HCT116 (cell line): ENCODE measurements at regions not wholly inside any gene's neighbourhood (a gene's known extent, or its start where the extent isn't known, plus 50 kb on each side); places are given as distances from the start of the nearest gene placed in this dataset.

Source experiments
- ATAC-seq: fragments of 200-7000 bp; cut with Tn5 transposase; 2 replicates; pipeline ENCODE4 v1.9.1; 2020; ENCODE audit warnings: mild to moderate bottlenecking, moderate library complexity
- BruUV-seq: library from RNA; stranded (reverse); fragments of 400-500 nt; replicated peaks from 2 replicates; lab custom pipeline; 2021; lab: Mats Ljungman, UMichigan
- CTCF ChIA-PET: fragments of 300-600 bp; sonication (Branson Sonifier 250); formaldehyde crosslinking; loops from one replicate; lab custom pipeline; 2021; ENCODE audit warnings: antibody characterized with exemption; lab: Charles Lee
- POLR2A ChIA-PET: fragments of 300-600, 350-600 bp; sonication (Branson Sonifier 250); formaldehyde crosslinking; loops from one replicate; lab custom pipeline; 2021; ENCODE audit warnings: antibody characterized with exemption; lab: Charles Lee
- RAD21 ChIA-PET, 2 experiments: fragments of 300-600 bp; sonication (Branson Sonifier 250); formaldehyde crosslinking; loops; one replicate each; lab custom pipeline; 2023; ENCODE audit warnings: low total read pairs in 2 of 2; ENCODE audit not compliant: uncharacterized antibody in 2 of 2, unreplicated experiment in 2 of 2, low non-redundant PET in 1 of 2; lab: Charles Lee
- DNase-seq: peaks from one replicate; pipeline ENCODE4 v3.0.0-alpha.2; 2010; ENCODE audit warnings: low read depth, low spot score
- H2AFZ ChIP-seq: fragments of 200-600 bp; shearing (Covaris generic), sonication (generic); 2 replicates; pipeline ENCODE4 v1.6.1; 2017; ENCODE audit warnings: low read depth, mixed run types, mixed read lengths, antibody characterized with exemption, low read length; ENCODE audit not compliant: poor library complexity, severe bottlenecking
- H3K27ac ChIP-seq: 2 replicates; pipeline ENCODE4 v1.5.1; 2012; ENCODE audit warnings: low read depth, low read length
- H3K27me3 ChIP-seq: fragments of 200-600 bp; sonication (generic); 2 replicates; pipeline ENCODE4 v1.6.1; 2016; ENCODE audit warnings: mixed run types, low read length, mixed read lengths; ENCODE audit not compliant: insufficient read depth
- H3K36me3 ChIP-seq, 2 experiments: fragments of 200-500 bp in 1 of 2; fragments of 200-600 bp in 1 of 2; sonication (Bioruptor generic) in 1 of 2; sonication (generic) in 1 of 2; 2 replicates each; pipeline versions ENCODE4 v1.5.1 to v1.6.1; 2014 to 2016; ENCODE audit warnings: low read length in 2 of 2, inconsistent platforms in 1 of 2, mixed read lengths in 1 of 2, mixed run types in 1 of 2; ENCODE audit not compliant: insufficient read depth in 2 of 2, control insufficient read depth in 1 of 2
- H3K4me1 ChIP-seq, 2 experiments: fragments of 200-600 bp in 1 of 2; sonication (generic) in 1 of 2; 2 replicates each; pipeline versions ENCODE4 v1.5.1 to v1.6.1; 2012 to 2017; ENCODE audit warnings: low read length in 2 of 2, inconsistent platforms in 1 of 2, mild to moderate bottlenecking in 1 of 2, mixed read lengths in 1 of 2, mixed run types in 1 of 2, moderate library complexity in 1 of 2; ENCODE audit not compliant: insufficient read depth in 2 of 2, control insufficient read depth in 1 of 2
- H3K4me2 ChIP-seq: fragments of 200-600 bp; sonication (generic); 2 replicates; pipeline ENCODE4 v1.6.1; 2017; ENCODE audit warnings: mixed run types, low read length, mixed read lengths
- H3K4me3 ChIP-seq, 2 experiments: fragments of 200-600 bp in 1 of 2; sonication (generic) in 1 of 2; replicated peaks in 1 of 2; 2 replicates each; pipeline ENCODE4 v1.5.1; 2011 to 2016; ENCODE audit warnings: low read length in 2 of 2, control low read depth in 1 of 2, low read depth in 1 of 2, mild to moderate bottlenecking in 1 of 2, mixed read lengths in 1 of 2, mixed run types in 1 of 2
- H3K79me2 ChIP-seq: fragments of 200-600 bp; sonication (generic); 2 replicates; pipeline ENCODE4 v1.6.1; 2017; ENCODE audit warnings: mild to moderate bottlenecking, mixed run types, low read length, moderate library complexity, mixed read lengths; ENCODE audit not compliant: insufficient read depth
- H3K9ac ChIP-seq: fragments of 200-600 bp; sonication (generic); 2 replicates; pipeline ENCODE4 v1.6.1; 2016; ENCODE audit warnings: low read length, mixed read lengths
- H3K9me2 ChIP-seq: fragments of 200-600 bp; sonication (generic), shearing (Covaris generic); 2 replicates; pipeline ENCODE4 v1.6.1; 2017; ENCODE audit warnings: mixed run types, mild to moderate bottlenecking, moderate library complexity; ENCODE audit not compliant: insufficient read depth
- H3K9me3 ChIP-seq, 2 experiments: fragments of 200-500 bp in 1 of 2; fragments of 200-600 bp in 1 of 2; sonication (Bioruptor generic) in 1 of 2; sonication (generic) in 1 of 2; 2 replicates each; pipeline ENCODE4 v1.6.1; 2014 to 2017; ENCODE audit warnings: low read length in 2 of 2, mixed read lengths in 2 of 2, inconsistent platforms in 1 of 2, low read depth in 1 of 2, mild to moderate bottlenecking in 1 of 2, mixed run types in 1 of 2, moderate library complexity in 1 of 2; ENCODE audit not compliant: control insufficient read depth in 1 of 2, insufficient read depth in 1 of 2
- H4K20me1 ChIP-seq: fragments of 200-600 bp; sonication (generic), shearing (Covaris generic); 2 replicates; pipeline ENCODE4 v1.6.1; 2017; ENCODE audit warnings: mixed run types, mild to moderate bottlenecking, moderate library complexity; ENCODE audit not compliant: insufficient read depth
- CEBPB ChIP-seq: IDR thresholded peaks from 2 replicates; pipeline ENCODE4 v1.6.1; 2012; ENCODE audit warnings: low read depth
- EGR1 ChIP-seq: IDR thresholded peaks from 2 replicates; pipeline ENCODE4 v1.6.1; 2012; ENCODE audit warnings: low read depth
- EZH2 ChIP-seq: fragments of 200-600 bp; sonication (generic); IDR thresholded peaks from 2 replicates; pipeline ENCODE4 v1.6.1; 2017; ENCODE audit warnings: antibody characterized with exemption, mixed run types
- EZH2phosphoT487 ChIP-seq: fragments of 200-600 bp; IDR thresholded peaks from 2 replicates; pipeline ENCODE4 v1.6.1; 2018; ENCODE audit warnings: antibody characterized with exemption, borderline replicate concordance
- FOSL1 ChIP-seq: IDR thresholded peaks from 2 replicates; pipeline ENCODE4 v1.6.1; 2012; ENCODE audit warnings: low read depth
- JUND ChIP-seq: IDR thresholded peaks from 2 replicates; pipeline ENCODE4 v1.6.1; 2012
- POLR2AphosphoS5 ChIP-seq: IDR thresholded peaks from 2 replicates; pipeline ENCODE4 v1.6.1; 2011; ENCODE audit warnings: mild to moderate bottlenecking, low read depth, low read length, moderate library complexity
- RAD21 ChIP-seq: IDR thresholded peaks from 2 replicates; pipeline ENCODE4 v1.6.1; 2012; ENCODE audit warnings: low read depth, mild to moderate bottlenecking
- SP1 ChIP-seq: IDR thresholded peaks from 2 replicates; pipeline ENCODE4 v1.6.1; 2012; ENCODE audit warnings: low read depth
- TCF7L2 ChIP-seq: IDR thresholded peaks from 2 replicates; pipeline ENCODE4 v1.7.0; 2011; ENCODE audit warnings: borderline replicate concordance, inconsistent platforms; ENCODE audit not compliant: insufficient read depth, insufficient read length; ENCODE audit errors: extremely low read depth
- intact Hi-C: fragments of 100-400 bp; cut with micrococcal nuclease; formaldehyde crosslinking; loops from 2 replicates; pipeline ENCODE4 v1.10.0; 2022
- TF ChIP-seq, protein P1 (sequence below): IDR thresholded peaks from 2 replicates; pipeline ENCODE4 v1.6.1; 2012; ENCODE audit warnings: low read depth

DNA sequence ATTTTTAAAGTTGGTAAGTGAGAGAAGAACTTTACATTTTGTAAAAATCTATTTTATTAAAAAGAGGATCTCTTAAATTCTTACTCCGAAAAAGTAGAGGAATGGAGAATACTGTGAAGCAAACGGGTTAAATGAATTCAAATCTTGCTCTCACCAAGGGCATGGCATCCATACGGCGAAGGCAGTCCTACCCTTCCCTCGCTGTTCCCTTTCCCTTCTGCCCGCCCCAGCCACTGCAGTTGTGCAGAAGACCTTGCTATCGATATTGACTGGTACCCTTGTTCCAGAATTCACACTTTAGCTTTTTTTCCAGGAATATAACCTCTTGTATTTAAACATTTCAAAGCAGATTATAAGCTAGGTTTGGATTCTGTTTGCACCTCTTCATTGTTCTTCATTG is 239.5 kb downstream of the ZPLD1 start:
- no peak overlapping the region for H3K9ac ChIP-seq
- ChIA-PET POLR2A (no interaction called here), RAD21 (interaction anchor here in 1 of 2 experiments (1.2 to 1.4 kb wide), 2 partner anchors 65 to 67 kb away, joined by 4 to 5 read pairs; no protein-coding TSS in a partner anchor), CTCF (interaction anchor here (1.2 to 3.9 kb wide), 8 partner anchors 9 to 617 kb away, joined by 4 to 52 read pairs (median 8); no protein-coding TSS in a partner anchor)
- H3K4me2 ChIP-seq, result no peak overlapping the region
- BruUV-seq, result no TSS peak
- H3K27me3 ChIP-seq, result no peaks in the 10 kb centered on the region
- peak overlapping the region; percentile 80 for H2AFZ ChIP-seq
- no peak overlapping the region for H3K4me3 ChIP-seq
- H3K9me3 ChIP-seq, result no peaks in the 10 kb centered on the region
- ATAC-seq (no peak), DNase-seq (no peak)
- no peaks in the 10 kb centered on the region for H4K20me1 ChIP-seq
- H3K27ac ChIP-seq, result no peak overlapping the region
- intact Hi-C loops, result loop anchor here (10.0 kb wide), 2 partner anchors 441 to 621 kb away; no protein-coding TSS in a partner anchor
- H3K79me2 ChIP-seq, result no peaks in the 10 kb centered on the region
- no peaks in the 10 kb centered on the region for H3K36me3 ChIP-seq
- no peaks in the 10 kb centered on the region for H3K9me2 ChIP-seq
- H3K4me1 ChIP-seq, result peaks cover 0 to 4% of the 10 kb centered on the region in 2 experiments; a peak in 1 of 4 replicates
- TF ChIP-seq EZH2phosphoT487 (no peak), EZH2 (no peak), TCF7L2 (no peak), JUND (no peak), CEBPB (no peak), POLR2AphosphoS5 (no peak), EGR1 (no peak), FOSL1 (no peak), SP1 (no peak), RAD21 (no peak)
- TF ChIP-seq, protein P1, sequence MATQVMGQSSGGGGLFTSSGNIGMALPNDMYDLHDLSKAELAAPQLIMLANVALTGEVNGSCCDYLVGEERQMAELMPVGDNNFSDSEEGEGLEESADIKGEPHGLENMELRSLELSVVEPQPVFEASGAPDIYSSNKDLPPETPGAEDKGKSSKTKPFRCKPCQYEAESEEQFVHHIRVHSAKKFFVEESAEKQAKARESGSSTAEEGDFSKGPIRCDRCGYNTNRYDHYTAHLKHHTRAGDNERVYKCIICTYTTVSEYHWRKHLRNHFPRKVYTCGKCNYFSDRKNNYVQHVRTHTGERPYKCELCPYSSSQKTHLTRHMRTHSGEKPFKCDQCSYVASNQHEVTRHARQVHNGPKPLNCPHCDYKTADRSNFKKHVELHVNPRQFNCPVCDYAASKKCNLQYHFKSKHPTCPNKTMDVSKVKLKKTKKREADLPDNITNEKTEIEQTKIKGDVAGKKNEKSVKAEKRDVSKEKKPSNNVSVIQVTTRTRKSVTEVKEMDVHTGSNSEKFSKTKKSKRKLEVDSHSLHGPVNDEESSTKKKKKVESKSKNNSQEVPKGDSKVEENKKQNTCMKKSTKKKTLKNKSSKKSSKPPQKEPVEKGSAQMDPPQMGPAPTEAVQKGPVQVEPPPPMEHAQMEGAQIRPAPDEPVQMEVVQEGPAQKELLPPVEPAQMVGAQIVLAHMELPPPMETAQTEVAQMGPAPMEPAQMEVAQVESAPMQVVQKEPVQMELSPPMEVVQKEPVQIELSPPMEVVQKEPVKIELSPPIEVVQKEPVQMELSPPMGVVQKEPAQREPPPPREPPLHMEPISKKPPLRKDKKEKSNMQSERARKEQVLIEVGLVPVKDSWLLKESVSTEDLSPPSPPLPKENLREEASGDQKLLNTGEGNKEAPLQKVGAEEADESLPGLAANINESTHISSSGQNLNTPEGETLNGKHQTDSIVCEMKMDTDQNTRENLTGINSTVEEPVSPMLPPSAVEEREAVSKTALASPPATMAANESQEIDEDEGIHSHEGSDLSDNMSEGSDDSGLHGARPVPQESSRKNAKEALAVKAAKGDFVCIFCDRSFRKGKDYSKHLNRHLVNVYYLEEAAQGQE, result no peak
